ENCODE measurements at regions not wholly inside any gene's neighbourhood (a gene's known extent, or its start where the extent isn't known, plus 50 kb on each side); places are given as distances from the start of the nearest gene placed in this dataset.

- Mint-ChIP-seq H3K27me3 (ENCODE audit: low read depth) (no peaks in the 10 kb centered on the region), H3K9me3 (ENCODE audit: low read depth) (no peaks in the 10 kb centered on the region), H3K36me3 (ENCODE audit: low read depth) (peaks cover 9% of the 10 kb centered on the region), H3K4me3 (ENCODE audit: unreplicated experiment) (no peak overlapping the region), H3K4me1 (ENCODE audit: low read depth) (peaks cover 12% of the 10 kb centered on the region), H3K27ac (ENCODE audit: unreplicated experiment) (no peak overlapping the region)
- DNase-seq (ENCODE audit: low spot score), result no peak
- no peak for TF ChIP-seq CTCF (IDR thresholded peaks at IDR 0.05)
Measured at GRCh38 chr18:23384778-23385736, 68.0 kb upstream of the RIOK3 start.

- H3K9me3 Mint-ChIP-seq (ENCODE audit: low read depth), result no peaks in the 10 kb centered on the region
- no peak overlapping the region for H3K27ac Mint-ChIP-seq (ENCODE audit: unreplicated experiment)
- no peak for DNase-seq (ENCODE audit: low spot score)
- peaks cover 9% of the 10 kb centered on the region for H3K36me3 Mint-ChIP-seq (ENCODE audit: low read depth)
- H3K4me1 Mint-ChIP-seq (ENCODE audit: low read depth), result peaks cover 3% of the 10 kb centered on the region
- no peak overlapping the region for H3K4me3 Mint-ChIP-seq (ENCODE audit: unreplicated experiment)
- no peaks in the 10 kb centered on the region for H3K27me3 Mint-ChIP-seq (ENCODE audit: low read depth)
- no peak for TF ChIP-seq CTCF (IDR thresholded peaks at IDR 0.05)
Measured at GRCh38 chr18:23386317-23386716, 66.8 kb upstream of the RIOK3 start.

GRCh38 chr18:23387265-23387664 is 65.8 kb upstream of the RIOK3 start:
- H3K4me1 Mint-ChIP-seq (ENCODE audit: low read depth), result peaks cover 3% of the 10 kb centered on the region
- no peaks in the 10 kb centered on the region for H3K27me3 Mint-ChIP-seq (ENCODE audit: low read depth)
- TF ChIP-seq CTCF (IDR thresholded peaks at IDR 0.05), result no peak

GRCh38 chr18:23388357-23388756 is 64.7 kb upstream of the RIOK3 start:
- Mint-ChIP-seq H3K27ac (ENCODE audit: unreplicated experiment) (no peak overlapping the region), H3K27me3 (ENCODE audit: low read depth) (no peaks in the 10 kb centered on the region), H3K36me3 (ENCODE audit: low read depth) (peaks cover 6% of the 10 kb centered on the region), H3K4me1 (ENCODE audit: low read depth) (peaks cover 3% of the 10 kb centered on the region), H3K4me3 (ENCODE audit: unreplicated experiment) (no peak overlapping the region), H3K9me3 (ENCODE audit: low read depth) (no peaks in the 10 kb centered on the region)
- no peak for DNase-seq (ENCODE audit: low spot score)
- no peak for TF ChIP-seq CTCF (IDR thresholded peaks at IDR 0.05)

More at GRCh38 chr18:23387265-23387664, 65.8 kb upstream of the RIOK3 start:
- Mint-ChIP-seq H3K27ac (ENCODE audit: unreplicated experiment) (no peak overlapping the region), H3K4me3 (ENCODE audit: unreplicated experiment) (no peak overlapping the region), H3K9me3 (ENCODE audit: low read depth) (no peaks in the 10 kb centered on the region), H3K36me3 (ENCODE audit: low read depth) (peaks cover 9% of the 10 kb centered on the region)
- no peak for DNase-seq (ENCODE audit: low spot score)

- no peak for TF ChIP-seq CTCF (IDR thresholded peaks at IDR 0.05)
- Mint-ChIP-seq H3K36me3 (ENCODE audit: low read depth) (peaks cover 2% of the 10 kb centered on the region), H3K27ac (ENCODE audit: unreplicated experiment) (no peak overlapping the region), H3K4me3 (ENCODE audit: unreplicated experiment) (no peak overlapping the region), H3K27me3 (ENCODE audit: low read depth) (no peaks in the 10 kb centered on the region), H3K4me1 (ENCODE audit: low read depth) (no peaks in the 10 kb centered on the region), H3K9me3 (ENCODE audit: low read depth) (no peaks in the 10 kb centered on the region)
- DNase-seq (ENCODE audit: low spot score), result no peak
Measured at GRCh38 chr18:23391156-23391555, 61.9 kb upstream of the RIOK3 start.

Data from chondrocyte (in vitro differentiated cells).